HG03442 (cell line): ENCODE measurements at regions not wholly inside any gene's neighbourhood (a gene's known extent, or its start where the extent isn't known, plus 50 kb on each side); places are given as distances from the start of the nearest gene placed in this dataset.

Experiments
- ATAC-seq: cut with Tn5 transposase; IDR thresholded peaks from one replicate; pipeline ENCODE4 v1.9.1; 2021; ENCODE audit warnings: mild to moderate bottlenecking, moderate library complexity; ENCODE audit not compliant: unreplicated experiment

- no peak for ATAC-seq
These were observed 526.1 kb downstream of the CCER1 start for GRCh38 chr12:90428881-90429280.

GRCh38 chr12:90428465-90428864 is 526.5 kb downstream of the CCER1 start:
- no peak for ATAC-seq

- no peak for ATAC-seq
These were observed 531.0 kb downstream of the CCER1 start for GRCh38 chr12:90423965-90424364.

GRCh38 chr12:90410962-90411361 is 544.0 kb downstream of the CCER1 start:
- ATAC-seq, result no peak

GRCh38 chr12:90407841-90408240 is 547.1 kb downstream of the CCER1 start:
- ATAC-seq, result no peak

- peak; percentile 88 for ATAC-seq
These were observed 550.9 kb downstream of the CCER1 start for GRCh38 chr12:90404071-90404470.

- ATAC-seq, result no peak
These were observed 553.8 kb downstream of the CCER1 start for GRCh38 chr12:90401185-90401584.

- no peak for ATAC-seq
These were observed 555.6 kb downstream of the CCER1 start for GRCh38 chr12:90399357-90399756.

- ATAC-seq, result no peak
These were observed 556.6 kb downstream of the CCER1 start for GRCh38 chr12:90398285-90398836.

- no peak for ATAC-seq
These were observed 558.4 kb downstream of the CCER1 start for GRCh38 chr12:90396556-90396955.

GRCh38 chr12:90393652-90394051 is 561.3 kb downstream of the CCER1 start:
- no peak for ATAC-seq

GRCh38 chr12:90393089-90393488 is 561.9 kb downstream of the CCER1 start:
- ATAC-seq, result no peak

- no peak for ATAC-seq
These were observed 564.0 kb downstream of the CCER1 start for GRCh38 chr12:90390947-90391346.

- no peak for ATAC-seq
These were observed 586.9 kb downstream of the CCER1 start for GRCh38 chr12:90368081-90368480.

GRCh38 chr12:90366286-90366685 is 588.7 kb downstream of the CCER1 start:
- ATAC-seq, result no peak

- ATAC-seq, result no peak
These were observed 594.7 kb downstream of the CCER1 start for GRCh38 chr12:90360300-90360699.

- ATAC-seq, result no peak
These were observed 599.1 kb downstream of the CCER1 start for GRCh38 chr12:90355711-90356355.

- ATAC-seq, result no peak
These were observed 611.0 kb downstream of the CCER1 start for GRCh38 chr12:90343966-90344365.

- no peak for ATAC-seq
These were observed 612.9 kb downstream of the CCER1 start for GRCh38 chr12:90342081-90342480.

GRCh38 chr12:90339837-90340236 is 615.1 kb downstream of the CCER1 start:
- no peak for ATAC-seq

GRCh38 chr12:90338365-90338764 is 616.6 kb downstream of the CCER1 start:
- ATAC-seq, result no peak

- ATAC-seq, result no peak
These were observed 618.0 kb downstream of the CCER1 start for GRCh38 chr12:90337018-90337417.

GRCh38 chr12:90335566-90335965 is 619.4 kb downstream of the CCER1 start:
- ATAC-seq, result no peak
